IMR-90 (cell line): ENCODE measurements at regions not wholly inside any gene's neighbourhood (a gene's known extent, or its start where the extent isn't known, plus 50 kb on each side); places are given as distances from the start of the nearest gene placed in this dataset.

Source experiments
- ATAC-seq: fragments of 200-7000 bp; cut with Tn5 transposase; 2 replicates; pipeline ENCODE4 v1.9.1; 2020; ENCODE audit warnings: low read depth, mild to moderate bottlenecking, moderate library complexity
- BruUV-seq: library from RNA; stranded (reverse); fragments of 400-500 nt; replicated peaks from 2 replicates; lab custom pipeline; 2021; lab: Mats Ljungman, UMichigan
- CTCF ChIA-PET: fragments of 300-600 bp; formaldehyde crosslinking; extraction: SDS; loops from one replicate; lab custom pipeline; 2021; ENCODE audit warnings: antibody characterized with exemption; lab: Yijun Ruan, JAX
- POLR2A ChIA-PET: fragments of 300-600 bp; sonication (Branson Sonifier 250); formaldehyde crosslinking; loops from one replicate; lab custom pipeline; 2022; ENCODE audit warnings: antibody characterized with exemption; ENCODE audit not compliant: unreplicated experiment; lab: Charles Lee
- DNase-seq: peaks from one replicate; pipeline ENCODE4 v3.0.0; 2013
- H2AFZ ChIP-seq: replicated peaks from 2 replicates; pipeline ENCODE3; 2013; ENCODE audit warnings: low read length, mild to moderate bottlenecking; ENCODE audit not compliant: poor library complexity
- H2AK5ac ChIP-seq: 2 replicates; pipeline ENCODE4 v1.6.1; 2013; ENCODE audit warnings: low read depth, low read length, inconsistent platforms
- H2AK9ac ChIP-seq: replicated peaks from 2 replicates; pipeline ENCODE3; 2013; ENCODE audit warnings: mild to moderate bottlenecking, low read depth, low read length, moderate library complexity; ENCODE audit not compliant: poor library complexity
- H2BK120ac ChIP-seq: 2 replicates; pipeline ENCODE4 v1.6.1; 2013; ENCODE audit warnings: low read depth, low read length, inconsistent platforms
- H2BK15ac ChIP-seq: 3 replicates; pipeline ENCODE4 v1.6.1; 2013; ENCODE audit warnings: low read depth, low read length, inconsistent platforms
- H2BK20ac ChIP-seq: 2 replicates; pipeline ENCODE4 v1.6.1; 2013; ENCODE audit warnings: low read depth, mild to moderate bottlenecking, inconsistent platforms, low read length, moderate library complexity
- H2BK5ac ChIP-seq: 2 replicates; pipeline ENCODE4 v1.6.1; 2013; ENCODE audit warnings: mild to moderate bottlenecking, low read depth, low read length, inconsistent platforms; ENCODE audit not compliant: poor library complexity, severe bottlenecking
- H3K14ac ChIP-seq: replicated peaks from 2 replicates; pipeline ENCODE4 v1.6.1; 2013; ENCODE audit warnings: low read depth, low read length, inconsistent platforms
- H3K18ac ChIP-seq: 2 replicates; pipeline ENCODE4 v1.6.1; 2013; ENCODE audit warnings: low read depth, low read length, control low read depth
- H3K23ac ChIP-seq: 2 replicates; pipeline ENCODE4 v1.6.1; 2013; ENCODE audit warnings: low read depth, low read length, inconsistent platforms
- H3K27ac ChIP-seq: 2 replicates; pipeline ENCODE4 v1.5.1; 2013; ENCODE audit warnings: mild to moderate bottlenecking, control low read depth, low read length; ENCODE audit not compliant: insufficient read depth
- H3K27me3 ChIP-seq: 2 replicates; pipeline ENCODE4 v1.6.1; 2013; ENCODE audit warnings: low read length; ENCODE audit not compliant: control insufficient read depth, insufficient read depth
- H3K36me3 ChIP-seq: 2 replicates; pipeline ENCODE4 v1.6.1; 2013; ENCODE audit warnings: low read length, mixed read lengths; ENCODE audit not compliant: control insufficient read depth, insufficient read depth
- H3K4ac ChIP-seq: 2 replicates; pipeline ENCODE4 v1.6.1; 2013; ENCODE audit warnings: low read depth, low read length, inconsistent platforms
- H3K4me1 ChIP-seq: 2 replicates; pipeline ENCODE4 v1.6.1; 2013; ENCODE audit warnings: low read length, mixed read lengths; ENCODE audit not compliant: control insufficient read depth, insufficient read depth
- H3K4me2 ChIP-seq: 2 replicates; pipeline ENCODE4 v1.6.1; 2013; ENCODE audit warnings: low read depth, mild to moderate bottlenecking, control low read depth, low read length, moderate library complexity
- H3K4me3 ChIP-seq: 2 replicates; pipeline ENCODE4 v1.5.1; 2013; ENCODE audit warnings: low read depth, mild to moderate bottlenecking, control low read depth, low read length, moderate library complexity; ENCODE audit not compliant: insufficient read depth
- H3K56ac ChIP-seq: 2 replicates; pipeline ENCODE4 v1.6.1; 2013; ENCODE audit warnings: low read length, inconsistent platforms; ENCODE audit not compliant: insufficient read depth; ENCODE audit errors: extremely low read depth
- H3K79me1 ChIP-seq, 2 experiments: 2 replicates each; pipeline ENCODE4 v1.6.1; 2013; ENCODE audit warnings: low read length in 2 of 2, inconsistent platforms in 1 of 2, low read depth in 1 of 2
- H3K9ac ChIP-seq: 2 replicates; pipeline ENCODE4 v1.6.1; 2013; ENCODE audit warnings: low read depth, low read length, control low read depth
- H3K9me1 ChIP-seq: 2 replicates; pipeline ENCODE4 v1.6.1; 2013; ENCODE audit warnings: low read length, inconsistent platforms; ENCODE audit not compliant: insufficient read depth
- H3K9me3 ChIP-seq: 2 replicates; pipeline ENCODE4 v1.6.1; 2013; ENCODE audit warnings: low read length; ENCODE audit not compliant: control insufficient read depth, insufficient read depth
- H4K20me1 ChIP-seq: 2 replicates; pipeline ENCODE4 v1.6.1; 2013; ENCODE audit warnings: low read length, inconsistent platforms; ENCODE audit not compliant: insufficient read depth
- H4K5ac ChIP-seq: 2 replicates; pipeline ENCODE4 v1.6.1; 2013; ENCODE audit warnings: mild to moderate bottlenecking, low read depth, low read length, control low read depth
- H4K8ac ChIP-seq, 2 experiments: 2 replicates each; pipeline ENCODE4 v1.6.1; 2013; ENCODE audit warnings: low read depth in 2 of 2, low read length in 2 of 2, control low read depth in 1 of 2, inconsistent platforms in 1 of 2
- H4K91ac ChIP-seq: 2 replicates; pipeline ENCODE4 v1.6.1; 2013; ENCODE audit warnings: low read depth, low read length, inconsistent platforms; ENCODE audit not compliant: insufficient read depth
- CEBPB ChIP-seq: IDR thresholded peaks from 2 replicates; pipeline ENCODE4 v1.6.1; 2012; ENCODE audit warnings: low read depth, low read length, improper control_type of control experiment
- CHD1 ChIP-seq: IDR thresholded peaks from 2 replicates; pipeline ENCODE4 v1.6.1; 2012; ENCODE audit warnings: low read depth, low read length, improper control_type of control experiment
- FOS ChIP-seq: fragments of 150-350 bp; IDR thresholded peaks from 2 replicates; pipeline ENCODE4 v1.6.1; 2016; ENCODE audit warnings: low read depth, low read length
- MAFK ChIP-seq: IDR thresholded peaks from 2 replicates; pipeline ENCODE4 v1.6.1; 2012; ENCODE audit warnings: low read depth, low read length, improper control_type of control experiment
- MAZ ChIP-seq: IDR thresholded peaks from 2 replicates; pipeline ENCODE4 v1.6.1; 2012; ENCODE audit warnings: low read depth, mild to moderate bottlenecking, low read length, improper control_type of control experiment, moderate library complexity, borderline replicate concordance
- NFE2L2 ChIP-seq: fragments of 150-350 bp; IDR thresholded peaks from 2 replicates; pipeline ENCODE4 v1.6.1; 2016; ENCODE audit warnings: low read depth, mild to moderate bottlenecking, low read length
- RFX5 ChIP-seq: IDR thresholded peaks from 2 replicates; pipeline ENCODE4 v1.8.0; 2012; ENCODE audit warnings: low read depth, mild to moderate bottlenecking, low read length, moderate library complexity
- SMC3 ChIP-seq: fragments of 150-350 bp; IDR thresholded peaks from 2 replicates; pipeline ENCODE4 v1.6.1; 2016; ENCODE audit warnings: low read depth, mild to moderate bottlenecking, antibody characterized with exemption, low read length, moderate library complexity
- WGBS, 2 experiments: methylation state at CpG; one replicate each; pipeline versions ENCODE4 v1.1.5 to v1.1.7; 2013; ENCODE audit warnings: missing lambda C conversion rate in 2 of 2; ENCODE audit not compliant: insufficient read length in 1 of 2; ENCODE audit errors: extremely low coverage in 2 of 2; 5-methylcytosine and 5-hydroxymethylcytosine counted together
- dilution Hi-C: fragments of 300-500 bp; cut with HindIII; formaldehyde crosslinking; loops from one replicate; pipeline ENCODE4 v1.14.3; 2018; ENCODE audit warnings: low sequenced_read_pairs; ENCODE audit not compliant: unreplicated experiment
- in situ Hi-C: fragments of 300-500 bp; cut with MboI; formaldehyde crosslinking; loops from 3 replicates; pipeline ENCODE4 v1.14.3; 2019; ENCODE audit warnings: low sequenced_read_pairs, inconsistent platforms, mixed read lengths
- intact Hi-C: fragments of 100-400 bp; cut with micrococcal nuclease; formaldehyde crosslinking; loops from 2 replicates; pipeline ENCODE4 v1.10.0; 2022
- TF ChIP-seq, protein P1 (sequence below): conservative IDR thresholded peaks from 2 replicates; pipeline ENCODE4 v1.5.1; 2012; ENCODE audit warnings: mild to moderate bottlenecking, low read depth, low read length, improper control_type of control experiment
- TF ChIP-seq, protein P2 (sequence below): fragments of 150-350 bp; IDR thresholded peaks from 2 replicates; pipeline ENCODE4 v1.6.1; 2017; ENCODE audit warnings: mild to moderate bottlenecking, antibody characterized with exemption, low read length, low read depth

DNA sequence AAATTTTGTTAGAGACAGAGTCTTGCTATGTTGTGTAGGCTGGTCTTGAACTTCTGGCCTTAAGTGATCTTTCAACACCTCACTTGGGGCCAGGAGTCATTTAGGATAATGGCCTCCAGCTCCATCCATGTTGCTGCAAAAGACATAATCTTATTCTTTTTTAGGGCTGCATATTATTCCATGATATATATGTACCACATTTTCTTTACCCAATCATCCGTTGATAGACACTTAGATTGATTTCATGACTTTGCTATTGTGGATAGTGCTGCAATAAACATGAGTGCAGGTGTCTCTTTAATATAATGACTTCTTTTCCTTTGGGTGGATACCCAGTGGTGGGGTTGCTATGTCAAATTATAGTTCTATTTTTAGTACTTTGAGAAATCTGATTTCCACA lies 140.9 kb upstream of the LCORL start:
- H3K27me3 ChIP-seq, result no peaks in the 10 kb centered on the region
- H3K4ac ChIP-seq, result no peak overlapping the region
- H3K9me1 ChIP-seq, result no peaks in the 10 kb centered on the region
- H4K8ac ChIP-seq, result no peak overlapping the region
- H2BK15ac ChIP-seq, result no peak overlapping the region
- no peak overlapping the region for H2AK5ac ChIP-seq
- H2AK9ac ChIP-seq, result no peak overlapping the region
- no peak overlapping the region for H2BK120ac ChIP-seq
- no peak overlapping the region for H3K23ac ChIP-seq
- BruUV-seq, result no TSS peak
- ChIA-PET POLR2A (no interaction called here), CTCF (no interaction called here)
- dilution Hi-C loops, result no loop called here
- H3K4me1 ChIP-seq, result no peaks in the 10 kb centered on the region
- no peaks in the 10 kb centered on the region for H4K20me1 ChIP-seq
- H3K36me3 ChIP-seq, result no peaks in the 10 kb centered on the region
- no peak overlapping the region for H3K27ac ChIP-seq
- H3K9me3 ChIP-seq, result no peaks in the 10 kb centered on the region
- H2BK20ac ChIP-seq, result no peak overlapping the region
- in situ Hi-C loops, result no loop called here
- no peak overlapping the region for H3K56ac ChIP-seq
- H3K4me3 ChIP-seq, result no peak overlapping the region
- intact Hi-C loops, result no loop called here
- H3K79me1 ChIP-seq, result no peaks in the 10 kb centered on the region
- no peak overlapping the region for H3K4me2 ChIP-seq
- DNase-seq (no peak), ATAC-seq (no peak)
- H4K5ac ChIP-seq, result no peak overlapping the region
- WGBS, 2 experiments, result no CpG with 5 or more reads among the region's 1 CpG
- H3K9ac ChIP-seq, result no peak overlapping the region
- TF ChIP-seq, protein P1, sequence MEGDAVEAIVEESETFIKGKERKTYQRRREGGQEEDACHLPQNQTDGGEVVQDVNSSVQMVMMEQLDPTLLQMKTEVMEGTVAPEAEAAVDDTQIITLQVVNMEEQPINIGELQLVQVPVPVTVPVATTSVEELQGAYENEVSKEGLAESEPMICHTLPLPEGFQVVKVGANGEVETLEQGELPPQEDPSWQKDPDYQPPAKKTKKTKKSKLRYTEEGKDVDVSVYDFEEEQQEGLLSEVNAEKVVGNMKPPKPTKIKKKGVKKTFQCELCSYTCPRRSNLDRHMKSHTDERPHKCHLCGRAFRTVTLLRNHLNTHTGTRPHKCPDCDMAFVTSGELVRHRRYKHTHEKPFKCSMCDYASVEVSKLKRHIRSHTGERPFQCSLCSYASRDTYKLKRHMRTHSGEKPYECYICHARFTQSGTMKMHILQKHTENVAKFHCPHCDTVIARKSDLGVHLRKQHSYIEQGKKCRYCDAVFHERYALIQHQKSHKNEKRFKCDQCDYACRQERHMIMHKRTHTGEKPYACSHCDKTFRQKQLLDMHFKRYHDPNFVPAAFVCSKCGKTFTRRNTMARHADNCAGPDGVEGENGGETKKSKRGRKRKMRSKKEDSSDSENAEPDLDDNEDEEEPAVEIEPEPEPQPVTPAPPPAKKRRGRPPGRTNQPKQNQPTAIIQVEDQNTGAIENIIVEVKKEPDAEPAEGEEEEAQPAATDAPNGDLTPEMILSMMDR, result no peak
- no peak for TF ChIP-seq FOS
- no peak for TF ChIP-seq SMC3
- TF ChIP-seq, protein P2, sequence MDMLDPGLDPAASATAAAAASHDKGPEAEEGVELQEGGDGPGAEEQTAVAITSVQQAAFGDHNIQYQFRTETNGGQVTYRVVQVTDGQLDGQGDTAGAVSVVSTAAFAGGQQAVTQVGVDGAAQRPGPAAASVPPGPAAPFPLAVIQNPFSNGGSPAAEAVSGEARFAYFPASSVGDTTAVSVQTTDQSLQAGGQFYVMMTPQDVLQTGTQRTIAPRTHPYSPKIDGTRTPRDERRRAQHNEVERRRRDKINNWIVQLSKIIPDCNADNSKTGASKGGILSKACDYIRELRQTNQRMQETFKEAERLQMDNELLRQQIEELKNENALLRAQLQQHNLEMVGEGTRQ, result no peak
- TF ChIP-seq CHD1, result no peak
- no peak for TF ChIP-seq NFE2L2
- TF ChIP-seq RFX5, result no peak
- TF ChIP-seq MAZ, result no peak
- no peak for TF ChIP-seq MAFK
- no peak for TF ChIP-seq CEBPB
- H2AFZ ChIP-seq, result no peak overlapping the region
- no peak overlapping the region for H2BK5ac ChIP-seq
- H3K18ac ChIP-seq, result no peak overlapping the region
- H4K91ac ChIP-seq, result no peak overlapping the region
- H3K14ac ChIP-seq, result no peak overlapping the region
